ENCODE measurements at regions not wholly inside any gene's neighbourhood (a gene's known extent, or its start where the extent isn't known, plus 50 kb on each side); places are given as distances from the start of the nearest gene placed in this dataset.

DNA sequence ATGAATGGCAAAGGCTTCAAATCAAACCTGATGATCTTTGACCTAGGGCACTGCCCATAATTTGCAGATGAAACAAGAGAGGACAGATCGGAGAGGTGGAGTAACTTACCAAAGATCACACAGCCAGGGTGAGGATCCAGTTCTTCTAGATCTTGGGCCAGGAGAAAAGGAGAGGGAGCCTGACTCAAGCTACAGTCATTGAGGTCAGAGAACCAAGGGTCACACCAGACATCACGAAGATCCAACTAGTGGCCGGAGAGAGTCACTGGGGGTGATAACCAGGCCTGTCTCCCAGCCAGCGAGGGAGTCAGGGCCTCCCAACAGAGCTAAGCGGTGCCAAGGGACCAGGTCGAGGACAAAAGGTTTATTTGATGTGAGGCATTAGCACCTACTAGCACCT is 115.0 kb downstream of the RIPK4 start:
- DNase-seq (ENCODE audit: low spot score): no peak

DNA sequence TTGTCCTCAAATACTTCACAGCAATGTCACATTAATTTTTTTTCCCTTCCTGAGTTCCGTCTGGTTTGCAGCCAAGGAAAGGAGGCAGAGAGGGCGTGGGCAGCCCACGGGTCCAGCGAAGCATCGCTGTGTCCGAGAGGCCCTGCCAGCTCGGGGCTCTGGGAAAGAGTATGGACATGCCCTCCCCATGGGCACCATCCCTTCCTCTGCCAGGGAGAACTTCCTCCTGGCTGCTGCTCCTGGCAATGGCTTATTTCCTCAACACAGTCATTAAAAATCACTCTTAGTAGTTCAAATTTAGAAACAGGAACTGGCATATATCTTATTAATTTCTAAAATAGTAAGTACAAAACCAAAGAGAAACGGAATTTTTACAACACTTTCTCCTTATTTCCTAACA is 115.4 kb downstream of the RIPK4 start:
- DNase-seq (ENCODE audit: low spot score): no peak

DNA sequence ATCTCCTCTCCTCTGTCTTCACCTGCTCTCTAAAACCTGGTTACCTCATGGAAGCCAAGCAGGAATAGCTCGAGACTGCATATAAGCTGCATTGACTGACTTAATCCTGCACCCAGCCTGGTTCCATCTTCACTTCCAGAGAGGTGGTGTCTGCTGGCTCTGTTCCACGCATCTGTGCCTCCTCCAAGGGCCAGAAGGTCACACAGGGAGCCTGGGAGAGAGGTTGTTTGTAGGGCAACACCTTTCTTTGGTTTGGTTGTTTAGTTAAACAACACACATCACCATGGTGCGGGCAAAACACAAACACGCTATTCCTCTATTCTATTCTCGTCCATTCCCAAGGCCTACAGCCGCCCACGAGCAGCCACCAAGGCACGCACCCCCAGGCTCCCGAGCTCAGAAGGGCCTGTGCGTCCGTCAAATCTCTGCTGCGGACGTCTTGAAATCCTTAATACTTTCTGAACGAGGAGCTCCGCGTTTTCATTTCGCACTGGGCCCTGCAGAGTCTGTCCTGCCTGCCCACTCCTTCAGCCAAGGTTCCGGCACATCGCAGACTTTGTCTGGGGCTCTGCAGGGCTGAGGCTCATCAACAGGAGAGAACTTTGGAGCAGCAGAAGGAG is 116.2 kb downstream of the RIPK4 start:
- DNase-seq (ENCODE audit: low spot score): no peak

DNA sequence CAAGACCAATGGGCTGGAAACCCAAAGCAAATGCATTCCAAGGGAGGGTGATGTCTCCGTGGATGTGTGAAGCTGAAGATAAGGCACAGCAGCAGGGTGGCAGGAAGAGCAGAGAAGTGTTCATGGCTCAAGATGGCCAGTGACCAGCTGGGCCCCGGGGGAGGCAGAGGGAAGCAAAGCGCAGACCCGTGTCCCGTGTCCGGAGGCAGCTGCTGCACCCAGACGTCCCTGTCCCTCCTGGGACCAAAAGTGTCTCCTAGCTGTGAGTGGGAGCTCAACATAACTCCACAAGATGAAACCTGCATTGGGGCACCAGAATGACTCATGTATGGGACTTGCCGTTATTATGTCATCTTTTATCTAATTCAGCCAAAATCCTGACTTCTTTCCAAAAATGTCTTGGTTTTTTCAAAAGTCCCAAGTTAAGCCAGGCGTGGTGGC is 118.2 kb downstream of the RIPK4 start:
- peak; percentile 77 for DNase-seq (ENCODE audit: low spot score)

DNA sequence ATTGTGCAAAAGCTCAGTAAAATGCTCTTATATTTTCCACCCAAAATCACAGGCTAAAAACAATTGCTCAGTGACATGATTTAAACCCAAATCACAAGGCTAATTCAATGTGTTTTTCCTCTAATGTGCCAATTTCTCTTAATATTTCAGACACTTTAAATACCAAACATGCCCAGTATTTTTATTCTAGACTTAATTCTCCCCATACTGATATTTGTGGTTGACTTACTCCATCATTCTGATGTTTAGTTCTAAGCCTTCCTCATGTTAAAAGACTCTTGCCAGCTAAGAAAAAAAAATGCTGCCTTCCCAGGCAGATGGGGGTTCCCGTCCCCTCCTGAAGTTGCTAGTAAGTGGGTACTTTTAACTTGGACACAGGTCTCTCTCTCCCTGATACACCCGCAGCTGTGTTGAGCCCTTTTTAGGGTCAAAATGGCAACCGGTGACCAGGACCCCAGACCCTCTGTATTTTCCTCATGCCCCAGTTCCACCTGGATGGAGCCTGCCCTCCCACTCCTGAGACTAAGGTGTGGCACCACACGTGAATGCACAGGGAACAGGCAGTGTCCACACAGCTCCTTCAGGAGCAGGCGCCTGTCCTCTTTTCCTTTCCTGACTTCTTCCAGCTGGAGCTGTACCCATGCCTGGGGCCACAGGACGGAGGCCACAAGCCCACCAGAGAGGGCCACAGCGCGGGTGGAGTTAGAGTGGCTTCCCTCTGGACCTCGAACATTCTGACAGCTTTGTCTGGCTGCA is 118.9 kb downstream of the RIPK4 start:
- DNase-seq (ENCODE audit: low spot score): no peak

DNA sequence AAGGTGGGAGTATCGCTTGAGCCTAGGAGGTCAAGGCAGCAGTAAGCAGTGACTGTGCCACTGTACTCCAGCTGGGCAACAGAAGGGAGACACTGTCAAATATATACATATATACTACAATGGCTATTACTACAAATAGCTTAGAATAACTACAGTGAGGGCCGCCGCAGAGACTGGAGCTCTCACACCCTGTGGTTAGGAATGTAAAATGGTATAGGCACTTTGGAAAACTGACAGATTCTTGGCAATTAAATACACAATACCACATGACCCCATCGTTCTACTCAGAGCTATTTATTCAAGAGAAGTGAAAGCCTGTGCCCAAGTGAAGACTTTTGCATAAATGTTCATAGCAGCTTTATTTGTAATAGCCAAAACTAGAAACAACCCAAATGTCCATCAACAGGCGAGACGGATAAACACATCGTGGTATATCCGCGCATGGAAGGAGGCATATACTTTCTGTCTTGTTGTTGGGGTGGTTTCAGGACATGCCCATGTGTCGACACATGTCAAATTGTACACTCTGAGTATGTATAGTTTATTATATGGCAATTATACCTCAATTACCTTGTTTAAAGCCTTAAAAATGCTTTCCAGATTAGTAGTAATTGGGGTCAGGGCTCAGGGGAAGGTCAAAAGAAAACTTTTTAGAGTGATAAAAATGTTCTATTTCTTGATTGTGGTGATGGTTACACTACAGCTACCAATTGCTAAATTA is 123.4 kb downstream of the RIPK4 start:
- DNase-seq (ENCODE audit: low spot score): no peak

DNA sequence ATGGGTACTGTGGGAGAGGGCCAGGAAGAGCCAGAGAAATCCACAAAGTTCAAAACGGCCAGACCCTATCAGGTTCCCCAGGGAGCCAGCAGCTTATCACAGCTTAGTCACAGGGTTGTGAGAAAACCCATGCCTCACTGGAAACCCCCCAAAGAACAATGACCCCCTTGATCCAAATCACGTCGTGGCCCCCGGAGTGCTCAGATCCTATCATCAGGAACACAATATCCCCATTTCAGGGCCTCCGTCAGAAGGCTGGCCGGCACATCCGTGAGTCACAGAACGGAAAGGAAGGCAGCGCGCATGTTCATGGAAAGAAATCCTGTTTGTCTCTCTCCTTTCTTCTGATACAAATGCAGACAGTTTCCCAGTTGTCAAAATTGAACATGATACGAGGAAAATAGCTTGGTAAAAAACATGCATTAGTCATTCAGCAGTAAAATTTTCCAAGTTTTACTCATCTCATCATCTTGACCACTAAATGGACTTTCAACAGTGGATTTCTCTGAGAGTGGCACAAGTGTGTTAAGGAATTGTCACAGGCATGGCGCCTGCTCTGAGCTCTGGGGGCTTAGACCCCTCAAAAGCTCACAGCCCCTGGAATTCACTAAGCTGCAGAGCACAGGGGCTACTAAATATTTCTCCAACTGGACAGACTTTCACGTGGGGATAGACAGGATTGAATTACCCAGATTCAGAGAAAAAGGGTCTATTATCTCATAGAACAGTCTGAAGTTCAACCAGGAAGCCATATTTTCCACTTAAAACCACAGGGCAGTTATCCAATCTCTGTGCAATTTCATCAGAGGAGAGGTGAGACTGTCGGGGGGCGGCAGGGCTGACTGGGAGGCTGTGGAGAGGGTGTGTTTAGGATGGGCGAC is 124.8 kb downstream of the RIPK4 start:
- peak; percentile 91 for DNase-seq (ENCODE audit: low spot score)

DNA sequence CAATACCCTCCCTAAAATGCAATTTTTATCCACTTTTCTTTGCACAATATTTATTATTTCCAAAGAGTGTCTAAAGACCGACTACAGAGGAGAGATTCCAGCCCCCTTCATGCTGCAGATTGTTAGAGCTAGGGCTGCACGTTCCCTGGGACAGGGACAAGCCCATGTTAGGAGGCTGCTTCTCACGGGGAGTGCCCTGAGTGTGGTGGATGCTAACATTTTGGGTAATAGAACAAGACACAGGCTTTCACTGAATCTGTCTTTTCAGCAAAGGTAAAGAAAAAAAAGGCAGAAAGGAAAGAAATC is 125.4 kb downstream of the RIPK4 start:
- DNase-seq (ENCODE audit: low spot score): no peak

DNA sequence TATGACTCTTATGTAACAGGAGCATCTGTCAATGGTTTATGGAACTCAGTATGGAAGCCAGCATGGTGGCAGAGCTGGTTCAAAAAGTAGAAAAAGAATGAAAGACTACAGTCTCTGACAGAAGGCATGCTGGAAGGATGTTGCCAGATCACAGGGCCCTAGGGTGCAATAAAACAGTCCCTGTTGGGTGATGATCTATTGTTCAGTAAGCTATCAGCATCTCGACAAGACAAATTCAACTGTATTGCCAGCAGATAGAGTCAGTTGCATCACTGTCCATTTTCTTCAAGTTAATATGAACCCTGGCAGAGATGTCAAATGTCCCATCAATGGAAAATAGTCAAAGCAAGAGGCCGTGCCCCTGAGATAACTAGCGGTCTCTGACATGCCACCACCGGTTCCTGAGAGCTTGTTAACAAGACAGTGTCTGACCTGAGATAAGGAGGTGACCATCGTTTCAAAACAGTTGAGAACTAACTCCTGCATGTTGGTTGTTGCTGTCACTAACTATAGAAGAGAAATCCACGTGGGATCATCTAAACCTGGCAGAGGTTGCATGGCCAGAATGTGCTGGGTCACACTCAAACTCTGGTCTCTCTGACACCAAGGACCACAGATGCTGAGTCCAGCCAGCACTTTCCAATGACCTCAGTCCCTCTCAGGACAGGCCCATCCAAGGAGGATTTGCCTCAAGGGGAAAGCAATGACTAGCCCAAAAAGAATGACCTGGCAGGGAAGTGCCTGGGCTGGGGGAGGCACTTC is 125.9 kb downstream of the RIPK4 start:
- peak; percentile 81 for DNase-seq (ENCODE audit: low spot score)

DNA sequence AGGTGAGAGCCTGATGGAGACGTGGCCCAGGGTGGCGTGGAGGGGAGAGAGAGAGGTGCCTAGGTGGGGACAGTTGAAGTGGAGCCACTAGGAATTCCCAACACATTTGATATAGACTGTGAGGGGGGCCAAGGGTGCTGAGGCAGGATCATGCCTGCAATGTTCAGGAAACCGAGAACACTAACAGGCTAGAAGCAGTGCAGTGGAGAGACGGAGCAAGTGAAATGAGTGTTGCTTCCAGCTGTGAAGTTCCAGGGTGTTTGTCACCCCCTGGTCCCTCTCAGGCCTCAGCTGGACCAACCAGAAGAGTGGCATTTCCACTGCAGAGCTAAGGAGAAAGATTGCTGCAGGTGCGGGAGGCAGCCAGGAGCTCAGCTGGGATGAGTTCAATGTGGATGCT is 127.1 kb downstream of the RIPK4 start:
- no peak for DNase-seq (ENCODE audit: low spot score)

DNA sequence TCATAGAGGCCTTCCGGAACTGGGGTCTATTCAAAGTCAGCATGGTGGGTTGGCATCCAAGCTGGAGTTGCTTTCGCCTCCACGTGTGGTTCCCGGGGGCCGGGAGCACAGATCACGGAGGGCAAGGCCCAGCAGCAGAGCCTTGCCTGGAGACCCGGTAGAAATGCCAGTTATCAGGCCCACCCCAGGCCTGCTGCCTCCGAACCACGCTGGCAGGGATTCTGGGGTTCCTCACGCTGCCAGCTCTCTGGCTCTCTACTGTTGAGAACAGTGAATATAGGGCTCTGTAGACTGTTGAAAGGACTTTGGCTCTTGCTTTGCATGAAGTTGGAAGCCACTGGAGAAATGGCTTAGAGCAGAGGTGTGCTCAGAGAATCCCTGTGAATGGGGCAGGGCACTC is 127.5 kb downstream of the RIPK4 start:
- no peak for DNase-seq (ENCODE audit: low spot score)

DNA sequence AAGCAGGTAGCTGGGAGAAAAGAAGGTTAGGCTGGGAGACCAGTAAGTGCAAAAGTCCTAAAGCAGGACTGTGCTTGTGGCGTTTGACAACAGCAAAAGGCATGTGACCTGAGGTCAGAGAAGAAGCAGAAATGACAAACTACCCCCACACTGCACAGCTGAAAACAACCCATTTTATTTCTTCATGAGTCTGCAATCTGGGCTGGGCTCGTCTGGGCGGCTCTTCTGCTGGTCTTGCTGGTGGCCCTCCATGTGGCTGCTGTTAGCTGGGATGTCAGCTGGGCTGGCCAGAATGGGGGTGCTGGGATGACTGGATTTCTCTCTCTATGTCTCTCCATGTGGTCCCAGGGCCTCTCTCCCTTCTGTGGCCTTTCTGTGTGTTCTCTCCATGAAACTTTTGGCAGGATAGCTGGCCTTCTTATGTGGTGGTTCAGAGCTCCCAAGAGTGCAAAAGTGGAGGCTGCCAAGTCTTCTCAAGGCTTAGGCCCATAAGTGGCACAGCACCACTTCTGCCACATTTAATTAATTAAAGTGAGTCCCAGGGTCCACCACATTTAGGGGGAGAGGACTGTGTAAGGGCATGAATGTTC is 128.6 kb downstream of the RIPK4 start:
- DNase-seq (ENCODE audit: low spot score): no peak

DNA sequence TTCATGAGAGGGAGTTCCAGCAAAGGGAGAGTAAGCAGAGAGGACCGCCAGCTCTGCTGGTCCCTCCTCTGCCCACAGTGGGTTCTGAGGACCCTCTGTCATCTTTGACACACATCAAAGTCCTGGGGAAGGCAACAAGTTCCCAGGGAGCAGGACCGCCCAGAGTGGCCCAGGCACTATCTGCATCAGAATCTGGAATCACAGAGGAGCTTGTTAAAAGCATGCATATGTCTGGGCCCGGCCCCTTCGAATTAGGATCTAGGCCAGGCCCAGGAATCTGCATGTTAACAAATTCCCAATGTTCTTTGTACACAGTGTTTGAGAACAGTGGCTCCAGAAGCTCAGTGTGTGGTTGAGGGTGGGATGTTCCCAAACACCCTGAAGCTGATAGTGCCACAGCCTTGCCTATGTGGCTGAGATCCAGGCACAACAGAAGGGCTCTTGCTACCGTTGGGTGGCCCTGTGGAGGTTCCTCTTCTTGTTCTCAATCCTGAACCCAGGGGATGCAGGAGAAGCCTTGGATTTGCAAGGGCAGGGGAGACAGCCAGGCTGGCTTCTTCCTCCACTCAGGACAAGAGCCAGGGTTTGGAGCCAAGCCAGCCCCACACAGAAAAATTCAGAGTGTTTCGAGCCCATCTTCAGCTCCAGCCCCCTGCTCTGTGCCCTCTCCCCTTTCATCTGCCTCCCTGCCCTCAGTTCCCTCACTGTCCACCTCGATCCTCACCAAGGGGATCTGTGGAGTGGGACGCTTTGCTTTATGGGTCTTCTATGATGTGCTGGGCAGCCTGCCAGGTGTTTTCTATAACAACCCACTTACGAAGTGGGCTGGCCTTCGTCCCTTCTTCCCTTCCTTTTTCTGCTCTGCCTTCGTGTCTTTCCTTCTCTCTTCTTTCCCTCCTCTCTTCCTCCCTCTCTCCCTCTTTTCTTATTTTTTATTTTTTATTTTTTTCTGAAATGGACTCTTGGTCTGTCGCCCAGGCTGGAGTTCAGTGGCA is 129.0 kb upstream of the TMPRSS2 start:
- no peak for DNase-seq (ENCODE audit: low spot score)

DNA sequence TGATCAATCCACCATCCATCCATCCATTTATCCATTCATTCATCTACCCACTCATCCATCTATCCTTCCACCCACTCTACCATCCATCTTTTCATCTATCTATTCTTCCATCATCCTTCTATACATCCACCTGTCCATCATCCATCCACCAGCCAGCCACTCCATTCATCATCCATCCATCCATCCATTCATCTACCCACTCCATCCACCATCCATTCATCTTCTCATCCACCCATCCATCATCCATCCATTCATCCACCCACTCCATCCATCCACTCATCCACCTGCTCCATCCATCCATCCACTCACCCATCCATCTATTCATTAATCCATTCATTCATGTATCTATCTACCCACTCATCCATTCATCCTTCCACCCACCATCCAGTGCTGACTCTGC is 127.9 kb upstream of the TMPRSS2 start:
- no peak for DNase-seq (ENCODE audit: low spot score)

DNA sequence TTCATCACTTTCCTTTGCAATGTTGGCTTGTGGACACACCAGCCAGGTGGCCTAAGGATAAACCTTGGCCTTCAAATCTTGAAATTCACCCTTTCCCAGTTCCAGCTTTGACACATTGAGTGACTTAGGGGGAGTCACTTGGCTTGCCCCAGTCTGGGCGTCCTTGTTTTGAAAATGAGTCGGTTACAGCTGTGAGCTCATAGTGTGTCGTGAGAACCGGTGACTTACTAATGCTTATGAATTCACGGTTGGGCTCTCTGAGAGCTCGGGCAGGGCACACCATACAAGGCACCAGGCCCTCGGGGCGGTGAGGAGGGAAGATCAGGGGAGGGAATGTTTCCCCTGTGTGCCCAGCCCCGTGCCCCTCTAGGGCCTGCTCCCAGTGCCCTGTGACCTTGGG is 126.9 kb upstream of the TMPRSS2 start:
- peak; percentile 75 for DNase-seq (ENCODE audit: low spot score)

DNA sequence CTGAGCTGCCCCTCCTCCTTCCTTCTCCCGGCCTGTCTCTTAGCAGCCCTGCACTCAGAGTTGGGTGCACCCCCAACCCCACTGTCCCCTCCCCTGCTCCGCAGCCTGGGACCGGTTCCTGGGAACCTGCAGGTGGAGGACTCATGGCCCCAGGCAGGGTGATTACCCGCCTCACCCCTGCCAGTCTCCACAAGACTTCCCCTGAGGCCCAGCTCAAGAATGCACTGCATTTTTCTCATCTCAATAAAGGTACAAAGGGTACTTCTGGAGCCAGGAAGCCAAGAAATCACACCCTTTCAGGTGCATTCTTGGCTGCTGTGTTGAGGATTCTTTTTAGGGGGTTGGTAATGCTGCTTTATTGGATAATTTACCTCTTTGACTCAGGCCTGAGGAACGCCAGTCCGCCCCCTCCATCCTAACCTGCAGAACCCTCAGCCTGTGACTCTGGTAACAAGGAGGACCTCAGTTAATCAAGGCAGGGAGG is 126.3 kb upstream of the TMPRSS2 start:
- no peak for DNase-seq (ENCODE audit: low spot score)

DNA sequence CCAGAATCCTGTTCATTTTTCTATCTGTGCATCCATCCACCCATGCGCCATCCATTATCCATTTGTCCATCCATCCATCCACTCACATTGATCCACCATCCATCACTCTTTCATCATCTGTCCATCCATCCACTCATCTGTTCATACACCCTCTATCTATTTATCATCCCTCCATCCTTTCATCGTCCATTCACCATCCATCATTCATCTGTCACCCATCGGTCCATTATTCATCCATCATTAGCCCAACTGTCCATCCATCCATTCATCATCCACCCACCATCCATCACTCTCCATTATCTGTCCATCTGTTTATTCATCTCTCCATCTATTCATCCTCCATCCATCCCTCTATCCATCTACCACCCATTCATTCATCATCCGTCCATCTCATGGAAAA is 125.7 kb upstream of the TMPRSS2 start:
- no peak for DNase-seq (ENCODE audit: low spot score)

DNA sequence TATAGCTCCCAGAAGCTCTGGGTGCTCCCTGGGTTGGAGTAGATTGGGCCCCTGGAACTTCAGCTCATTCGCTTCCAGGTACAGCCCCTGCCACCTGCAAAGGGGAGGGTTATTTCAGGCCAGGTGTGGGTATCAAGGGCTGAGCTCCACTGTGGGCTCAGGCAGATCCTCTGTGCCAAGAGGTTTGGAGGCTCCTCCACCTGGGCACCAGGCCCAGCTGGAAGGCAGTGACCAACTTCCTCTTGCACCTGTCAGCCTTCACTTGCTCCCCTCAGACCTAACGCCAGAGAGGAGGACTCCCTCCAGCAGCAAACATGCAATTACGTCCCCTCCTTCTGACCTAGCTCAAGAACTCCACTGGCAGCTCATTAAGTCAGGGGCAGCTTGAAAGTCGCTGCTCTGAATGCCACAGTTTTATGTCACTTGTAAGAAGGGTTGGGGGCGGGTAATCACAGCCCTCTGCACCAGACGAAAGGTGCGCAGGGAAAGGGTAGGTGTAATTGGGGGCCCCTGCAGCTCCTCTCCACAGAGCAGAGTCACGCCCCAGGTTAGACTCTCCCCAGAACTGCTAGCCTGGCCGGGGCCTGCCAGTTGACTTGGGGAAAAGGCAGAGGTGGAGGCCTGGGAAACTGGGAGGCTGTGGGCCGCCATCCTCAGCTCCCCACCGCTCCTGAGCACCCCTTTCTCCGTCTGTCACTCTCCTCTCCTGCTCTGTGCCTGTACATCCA is 125.0 kb upstream of the TMPRSS2 start:
- DNase-seq (ENCODE audit: low spot score): no peak

Measured in AG08395 (cell line).